ENCODE measurements at regions not wholly inside any gene's neighbourhood (a gene's known extent, or its start where the extent isn't known, plus 50 kb on each side); places are given as distances from the start of the nearest gene placed in this dataset.

GRCh38 chr10:28180654-28181053, 122.2 kb downstream of the MPP7 start:
- TF ChIP-seq CTCF (conservative IDR thresholded peaks at IDR 0.05 in 1 of 2, IDR thresholded peaks at IDR 0.05 in 1 of 2; ENCODE audit: extremely low read depth in 1 of 2, insufficient read depth in 1 of 2, low read depth in 1 of 2, low read length in 2 of 2) (no peak), EZH2 (IDR thresholded peaks at IDR 0.05; ENCODE audit: borderline replicate concordance, low read length) (no peak)
